ENCODE measurements at regions not wholly inside any gene's neighbourhood (a gene's known extent, or its start where the extent isn't known, plus 50 kb on each side); places are given as distances from the start of the nearest gene placed in this dataset.

DNA sequence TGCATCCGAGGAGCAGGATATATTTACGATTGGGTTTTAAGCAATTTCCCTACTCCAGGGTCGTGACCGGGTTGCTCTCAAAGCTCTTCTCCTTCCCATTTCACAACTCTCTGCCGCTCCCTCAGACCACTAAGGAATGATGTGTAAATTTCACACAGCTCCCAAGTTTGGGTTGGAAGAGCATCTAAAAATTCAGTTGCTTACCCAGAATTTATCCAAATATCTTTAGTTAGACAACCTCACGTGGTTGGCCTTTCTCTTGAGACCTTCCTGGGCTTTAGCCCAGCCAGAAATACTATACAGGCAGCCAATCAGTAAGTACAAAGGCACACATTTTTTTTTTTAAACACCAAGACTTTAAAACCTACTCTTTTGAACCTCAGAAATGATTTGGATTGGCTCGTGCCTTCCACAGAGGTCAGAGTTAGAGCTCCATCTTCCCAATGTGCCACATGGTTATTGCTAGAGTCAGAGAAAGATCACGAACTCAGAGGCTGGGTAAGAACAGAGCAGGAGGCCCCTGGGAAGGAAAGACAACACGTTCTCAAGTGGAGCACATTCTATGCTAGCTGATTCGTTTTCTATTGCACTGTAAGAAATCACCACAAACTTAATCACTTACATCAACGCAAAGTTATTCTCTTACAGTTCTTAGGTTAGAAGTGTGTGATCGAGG, 335.4 kb upstream of the MGMT start:
- no peak overlapping the region for H3K4me3 ChIP-seq (ENCODE audit: low read depth, low read length)
- no peak for DNase-seq (ENCODE audit: low read depth)
- TF ChIP-seq, protein P1, sequence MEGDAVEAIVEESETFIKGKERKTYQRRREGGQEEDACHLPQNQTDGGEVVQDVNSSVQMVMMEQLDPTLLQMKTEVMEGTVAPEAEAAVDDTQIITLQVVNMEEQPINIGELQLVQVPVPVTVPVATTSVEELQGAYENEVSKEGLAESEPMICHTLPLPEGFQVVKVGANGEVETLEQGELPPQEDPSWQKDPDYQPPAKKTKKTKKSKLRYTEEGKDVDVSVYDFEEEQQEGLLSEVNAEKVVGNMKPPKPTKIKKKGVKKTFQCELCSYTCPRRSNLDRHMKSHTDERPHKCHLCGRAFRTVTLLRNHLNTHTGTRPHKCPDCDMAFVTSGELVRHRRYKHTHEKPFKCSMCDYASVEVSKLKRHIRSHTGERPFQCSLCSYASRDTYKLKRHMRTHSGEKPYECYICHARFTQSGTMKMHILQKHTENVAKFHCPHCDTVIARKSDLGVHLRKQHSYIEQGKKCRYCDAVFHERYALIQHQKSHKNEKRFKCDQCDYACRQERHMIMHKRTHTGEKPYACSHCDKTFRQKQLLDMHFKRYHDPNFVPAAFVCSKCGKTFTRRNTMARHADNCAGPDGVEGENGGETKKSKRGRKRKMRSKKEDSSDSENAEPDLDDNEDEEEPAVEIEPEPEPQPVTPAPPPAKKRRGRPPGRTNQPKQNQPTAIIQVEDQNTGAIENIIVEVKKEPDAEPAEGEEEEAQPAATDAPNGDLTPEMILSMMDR (conservative IDR thresholded peaks at IDR 0.05; ENCODE audit: low read depth, low read length): no peak

DNA sequence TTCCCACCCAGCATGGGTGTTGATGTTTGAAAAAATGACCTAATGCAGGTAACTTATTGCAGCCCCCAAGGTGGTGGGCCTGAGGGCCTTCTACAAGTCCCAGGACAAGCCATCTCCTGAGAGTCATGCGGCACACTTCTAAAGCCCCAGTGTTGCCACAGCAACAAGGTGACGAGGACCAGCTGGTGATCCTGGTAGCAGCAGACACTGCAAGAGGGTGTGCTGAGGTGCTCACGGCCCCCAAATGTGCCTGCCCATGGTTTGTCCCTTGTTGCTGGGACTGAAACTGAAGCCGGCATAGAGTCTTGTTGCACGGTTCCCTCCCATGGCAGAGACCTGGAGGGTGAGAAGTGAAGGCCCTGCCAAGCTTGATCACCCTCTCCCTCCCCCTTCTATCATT, 333.2 kb upstream of the MGMT start:
- no peak overlapping the region for H3K4me3 ChIP-seq (ENCODE audit: low read depth, low read length)
- TF ChIP-seq, protein P1 (conservative IDR thresholded peaks at IDR 0.05; ENCODE audit: low read depth, low read length): no peak
- DNase-seq (ENCODE audit: low read depth): no peak

DNA sequence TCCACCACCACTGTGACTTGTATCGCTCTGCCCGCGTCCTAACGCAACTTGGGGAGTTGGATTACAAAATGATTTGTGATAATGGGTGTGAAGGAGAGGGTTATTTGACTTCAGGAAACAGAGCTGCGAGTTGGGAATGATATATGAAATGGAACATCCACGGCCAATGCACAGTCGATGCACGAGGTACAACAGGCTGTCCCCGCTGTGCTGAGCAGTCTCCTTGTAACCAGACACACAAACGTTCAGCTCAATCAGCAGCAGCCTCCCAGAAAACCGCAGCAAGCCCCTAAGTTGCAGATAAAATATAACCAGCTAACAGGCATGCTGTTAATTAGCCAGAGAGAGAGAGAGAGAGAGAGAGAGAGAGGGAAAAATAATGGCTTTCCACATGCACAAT, 332.7 kb upstream of the MGMT start:
- TF ChIP-seq, protein P1 (conservative IDR thresholded peaks at IDR 0.05; ENCODE audit: low read depth, low read length): no peak
- H3K4me3 ChIP-seq (ENCODE audit: low read depth, low read length): no peak overlapping the region
- DNase-seq (ENCODE audit: low read depth): no peak

DNA sequence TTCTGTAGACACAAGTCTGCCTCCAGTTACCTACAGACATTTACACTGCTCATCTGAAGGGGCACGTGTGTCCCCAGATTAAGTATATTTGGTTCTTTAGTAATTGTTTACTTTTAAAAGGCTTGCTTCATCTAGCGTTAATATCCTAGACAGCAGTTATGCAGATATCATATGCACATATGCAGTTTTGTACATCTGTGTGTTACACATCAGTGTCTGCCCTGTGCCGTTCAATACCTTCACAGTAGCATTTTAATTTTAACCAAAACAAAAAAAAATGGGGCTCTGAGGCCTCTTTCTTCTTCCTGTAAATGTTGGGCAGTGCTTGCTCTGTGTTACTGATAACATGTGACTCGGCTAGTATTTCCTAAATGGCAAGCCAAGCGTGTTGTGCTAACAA, 331.4 kb upstream of the MGMT start:
- H3K4me3 ChIP-seq (ENCODE audit: low read depth, low read length): no peak overlapping the region
- DNase-seq (ENCODE audit: low read depth): no peak
- TF ChIP-seq, protein P1 (conservative IDR thresholded peaks at IDR 0.05; ENCODE audit: low read depth, low read length): no peak

DNA sequence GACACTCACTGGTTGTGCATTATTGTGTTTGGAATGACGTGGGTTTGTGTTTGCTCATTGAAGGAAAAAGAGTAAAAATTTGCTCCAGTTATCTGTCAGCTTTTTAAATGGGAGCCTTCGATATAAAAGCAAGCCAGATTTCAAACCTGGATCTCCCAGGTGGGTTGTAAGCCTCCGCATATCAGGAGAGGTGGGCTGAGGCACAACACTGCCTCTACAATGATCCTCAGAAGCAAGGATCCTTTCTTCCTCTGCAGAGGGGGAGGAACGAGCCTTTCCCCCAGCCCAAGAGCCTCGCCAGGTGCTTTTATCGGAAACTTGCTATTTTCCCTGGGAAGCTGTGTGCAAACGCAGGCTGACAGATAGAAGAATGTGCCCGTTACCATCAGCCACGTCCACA, 331.0 kb upstream of the MGMT start:
- DNase-seq (ENCODE audit: low read depth): no peak
- no peak overlapping the region for H3K4me3 ChIP-seq (ENCODE audit: low read depth, low read length)
- TF ChIP-seq, protein P1 (conservative IDR thresholded peaks at IDR 0.05; ENCODE audit: low read depth, low read length): no peak

DNA sequence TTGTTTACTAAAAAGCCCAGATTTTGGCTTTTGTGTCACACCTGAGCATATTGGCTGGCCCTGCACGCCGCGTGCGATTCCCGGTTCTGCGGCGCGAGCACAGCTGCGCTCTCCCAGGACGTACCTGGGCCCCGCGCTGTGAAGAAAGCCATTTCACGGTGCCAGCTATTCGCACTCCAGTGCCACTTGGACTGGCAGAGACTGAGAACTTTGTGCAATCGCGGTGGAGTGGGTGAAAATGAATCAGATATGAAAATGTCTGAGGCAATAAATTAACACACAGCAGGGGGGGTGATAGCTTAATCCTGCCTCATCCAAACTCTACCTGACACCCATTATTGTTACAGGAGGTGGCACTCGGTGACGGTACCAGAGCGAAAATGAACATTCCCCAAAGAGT, 330.1 kb upstream of the MGMT start:
- DNase-seq (ENCODE audit: low read depth): no peak
- TF ChIP-seq, protein P1 (conservative IDR thresholded peaks at IDR 0.05; ENCODE audit: low read depth, low read length): no peak
- H3K4me3 ChIP-seq (ENCODE audit: low read depth, low read length): no peak overlapping the region
